GM20431 (cell line): ENCODE measurements at regions not wholly inside any gene's neighbourhood (a gene's known extent, or its start where the extent isn't known, plus 50 kb on each side); places are given as distances from the start of the nearest gene placed in this dataset.

Experiments
- in situ Hi-C: fragments of 300-500 bp; cut with MseI, MboI; formaldehyde crosslinking; loops from one replicate; pipeline ENCODE4 v1.15.0; 2020; ENCODE audit warnings: low sequenced_read_pairs; ENCODE audit not compliant: unreplicated experiment

- in situ Hi-C loops: loop anchor here (10.0 kb wide), 1 partner anchor 219 kb away; no protein-coding TSS in a partner anchor
These were observed 213.2 kb upstream of the PFN2 start for GRCh38 chr3:150183678-150184425.

DNA sequence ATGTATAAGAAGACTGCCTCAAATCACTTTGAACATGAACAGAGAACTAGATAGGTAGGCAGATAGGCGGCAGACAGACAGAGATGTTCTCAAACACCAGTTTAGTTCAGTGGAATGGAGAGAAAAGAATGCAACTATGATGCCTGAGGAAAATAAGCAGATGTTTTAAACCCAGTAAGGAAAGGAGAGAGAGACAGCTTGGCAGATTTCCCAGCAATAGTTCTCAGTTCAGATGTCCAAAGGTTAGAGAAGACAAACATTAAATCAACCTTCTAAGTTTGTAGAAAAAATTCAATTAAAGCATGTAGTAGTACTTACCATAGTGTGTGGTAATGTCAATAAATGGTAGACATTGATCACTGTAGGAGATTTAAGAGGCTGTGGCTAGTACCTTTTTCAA is 209.6 kb upstream of the PFN2 start:
- in situ Hi-C loops: loop anchor here (10.0 kb wide), 1 partner anchor 216 kb away; no protein-coding TSS in a partner anchor

DNA sequence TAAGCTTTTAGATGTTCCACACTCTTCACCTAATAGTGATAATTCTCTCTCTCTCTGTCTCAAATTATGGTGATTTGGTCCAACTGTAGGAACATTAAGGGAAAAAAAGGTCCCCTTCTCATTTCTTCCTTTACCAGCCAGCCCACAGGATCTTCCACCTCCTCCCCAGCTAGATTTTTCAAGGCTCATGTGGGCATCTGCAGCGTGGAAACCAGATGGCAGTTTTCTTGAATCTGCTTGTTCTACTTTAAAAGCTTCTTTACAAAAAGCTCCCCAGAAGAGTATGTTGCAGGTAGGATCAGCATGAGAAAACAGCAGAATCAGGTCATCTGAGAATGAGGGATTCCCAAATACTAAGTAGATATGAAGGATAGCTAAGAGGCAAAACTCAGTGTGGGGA is 208.6 kb upstream of the PFN2 start:
- in situ Hi-C loops: no loop called here

DNA sequence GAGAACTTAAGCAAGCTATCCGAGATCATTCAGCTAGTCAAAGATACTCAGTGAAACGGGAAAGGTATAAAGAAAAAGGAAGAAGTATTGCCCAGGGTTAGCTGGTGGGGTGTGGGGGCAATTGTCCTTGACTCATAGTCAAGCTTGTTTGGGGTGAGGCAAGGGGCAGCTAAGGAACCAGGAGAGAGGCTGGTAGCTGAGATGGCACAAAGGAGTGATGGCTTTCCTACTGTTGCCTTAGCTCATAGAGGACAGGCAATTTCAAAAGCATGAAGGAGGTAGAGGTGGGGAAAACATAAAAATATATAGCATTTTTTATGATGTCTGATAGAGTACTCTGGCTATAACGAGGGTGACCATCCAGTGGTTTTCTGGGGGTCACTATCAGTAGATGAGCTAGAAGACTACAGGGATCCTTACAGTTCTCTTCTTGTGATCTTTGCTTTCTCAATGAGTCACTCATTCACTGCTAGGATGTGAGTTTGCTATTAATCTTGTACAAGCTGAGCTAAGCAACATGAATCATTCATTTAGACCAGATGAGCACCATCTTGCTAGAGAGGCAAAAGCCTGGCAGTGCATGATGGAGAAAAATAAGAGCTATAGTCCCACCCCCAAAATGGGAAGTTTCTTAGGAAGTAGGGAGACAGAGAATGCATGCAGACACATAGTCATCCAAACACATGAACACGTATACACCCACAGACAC is 207.1 kb upstream of the PFN2 start:
- in situ Hi-C loops: no loop called here

DNA sequence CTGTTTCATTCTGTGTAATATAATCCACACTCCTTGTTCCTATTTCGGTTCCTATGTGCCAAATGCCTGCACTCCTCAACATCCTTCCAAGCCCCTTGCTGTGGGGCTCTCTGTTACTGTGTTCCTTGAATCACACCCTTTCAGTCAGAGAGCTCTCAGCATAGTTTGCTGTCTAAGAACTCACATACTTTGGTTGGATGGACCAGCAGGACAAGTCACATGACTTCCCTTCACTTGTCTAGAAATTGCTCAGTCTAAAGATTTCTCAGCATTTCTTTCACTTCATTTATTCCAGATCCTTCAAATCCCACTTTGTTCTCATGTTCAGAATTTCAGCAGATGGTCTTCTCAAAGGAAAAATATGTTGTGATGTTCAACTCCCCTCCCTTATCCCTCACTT is 203.5 kb upstream of the PFN2 start:
- in situ Hi-C loops: no loop called here

DNA sequence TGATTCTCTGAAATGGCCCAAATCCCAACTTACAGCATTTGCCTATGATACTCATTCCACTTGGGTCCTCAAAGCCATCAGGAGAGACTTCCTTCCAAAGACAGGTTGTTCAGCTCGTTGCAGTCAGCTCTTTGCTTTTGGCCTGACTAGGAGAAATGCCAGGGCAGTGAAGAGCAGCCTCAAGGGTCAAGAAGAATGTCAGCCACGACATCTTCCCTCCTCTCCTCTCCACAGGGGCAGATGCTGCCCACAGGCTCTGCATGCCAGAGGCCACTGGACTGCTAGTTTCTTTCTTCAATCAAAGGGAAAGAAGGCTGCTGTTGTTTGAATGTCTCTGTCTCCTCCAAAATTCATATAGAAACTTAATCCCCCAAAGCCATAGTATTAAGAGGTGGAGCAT is 201.7 kb upstream of the PFN2 start:
- in situ Hi-C loops: no loop called here

GRCh38 chr3:150170852-150171520 is 200.3 kb upstream of the PFN2 start:
- in situ Hi-C loops: no loop called here

GRCh38 chr3:150169330-150169940 is 198.7 kb upstream of the PFN2 start:
- in situ Hi-C loops: no loop called here

- in situ Hi-C loops: no loop called here
These were observed 198.0 kb upstream of the PFN2 start for GRCh38 chr3:150168698-150169097.

DNA sequence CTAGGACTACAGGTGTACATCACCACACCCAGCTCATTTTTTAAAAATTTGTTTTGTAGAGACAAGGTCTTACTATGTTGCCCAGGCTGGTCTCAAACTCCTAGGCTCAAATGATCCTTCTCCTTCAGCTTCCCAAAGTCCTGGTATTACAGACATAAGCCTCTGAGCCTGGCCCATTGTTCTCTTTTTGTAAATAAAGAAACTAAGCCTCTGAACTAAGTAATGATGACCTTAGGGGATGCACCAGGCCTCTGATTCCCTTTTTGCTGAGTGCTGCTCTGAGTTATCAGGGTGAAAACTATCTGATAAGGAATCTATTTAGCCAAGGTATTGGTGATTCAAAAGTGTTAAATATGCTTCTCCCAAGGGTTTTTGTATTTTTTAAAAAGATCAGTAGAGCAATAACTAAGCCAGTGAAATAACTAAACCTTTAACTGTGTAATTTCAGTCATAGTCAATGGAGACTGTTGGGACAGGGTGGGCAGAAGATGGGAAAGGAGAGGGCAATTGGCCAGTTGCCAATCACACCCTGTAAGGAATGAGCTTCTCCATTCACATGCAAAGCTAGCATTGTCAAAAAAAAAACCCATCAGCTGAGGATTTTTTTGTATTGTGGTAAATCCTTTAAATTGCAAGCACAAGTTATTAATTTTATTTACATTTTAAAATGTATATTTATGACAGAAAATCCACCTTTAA is 194.8 kb upstream of the PFN2 start:
- in situ Hi-C loops: no loop called here

- in situ Hi-C loops: no loop called here
These were observed 190.3 kb upstream of the PFN2 start for GRCh38 chr3:150161011-150161410.

DNA sequence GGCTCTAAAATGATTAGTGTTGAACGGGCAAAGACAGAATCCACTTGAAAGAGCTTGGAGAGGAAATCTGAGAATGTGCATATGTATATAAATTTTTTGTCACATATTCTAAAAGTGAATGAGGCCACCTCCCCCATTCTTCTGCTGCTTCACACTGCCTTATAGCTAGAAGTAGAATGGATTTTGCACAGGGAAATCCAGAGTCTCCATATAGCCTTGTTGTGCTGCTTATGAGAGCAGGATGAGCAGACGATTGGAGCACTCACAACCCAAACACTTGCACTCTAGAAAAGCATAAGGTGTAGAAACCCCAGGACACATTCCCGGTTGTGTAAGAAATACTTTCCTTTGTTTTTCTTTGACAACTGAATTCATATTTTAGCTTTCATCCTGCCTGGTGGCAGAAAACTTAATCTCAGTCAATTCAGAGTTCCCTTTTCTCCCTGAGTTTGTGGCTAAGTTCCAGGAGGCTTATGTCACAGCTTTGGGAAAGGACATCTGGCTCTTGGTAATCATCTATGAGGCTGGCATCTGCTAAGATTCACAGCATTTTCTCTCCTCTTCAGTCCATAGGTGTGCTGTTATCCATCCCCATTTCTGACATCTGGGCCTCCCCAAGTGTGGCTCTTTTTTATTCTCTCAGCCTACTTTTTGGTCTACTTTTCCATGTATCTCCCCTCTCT is 188.4 kb upstream of the PFN2 start:
- in situ Hi-C loops: no loop called here

GRCh38 chr3:150152567-150152966 is 181.9 kb upstream of the PFN2 start:
- in situ Hi-C loops: no loop called here

GRCh38 chr3:150150633-150151032 is 179.9 kb upstream of the PFN2 start:
- in situ Hi-C loops: no loop called here

- in situ Hi-C loops: no loop called here
These were observed 179.0 kb upstream of the PFN2 start for GRCh38 chr3:150149651-150150051.

GRCh38 chr3:150148227-150148626 is 177.5 kb upstream of the PFN2 start:
- in situ Hi-C loops: no loop called here

DNA sequence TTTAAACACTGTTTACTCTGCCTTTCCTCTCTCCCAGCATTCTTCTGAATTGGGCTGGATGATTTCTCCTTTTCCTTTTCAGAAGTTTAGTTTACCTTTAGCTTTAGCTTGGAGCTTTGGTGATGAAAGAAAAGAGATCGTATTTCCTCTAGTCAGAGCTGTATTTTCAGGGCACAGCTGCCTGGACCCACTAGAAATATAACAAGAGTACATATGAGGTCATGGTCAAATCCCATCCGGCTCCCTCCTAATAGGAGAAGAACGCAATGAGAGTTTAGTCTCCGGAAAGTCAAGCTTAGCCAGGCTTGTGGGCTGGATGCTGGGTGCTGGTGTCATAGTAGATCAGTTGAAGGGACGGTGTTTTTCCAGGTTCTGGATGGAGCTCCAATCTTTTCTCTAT is 177.1 kb upstream of the PFN2 start:
- in situ Hi-C loops: no loop called here

DNA sequence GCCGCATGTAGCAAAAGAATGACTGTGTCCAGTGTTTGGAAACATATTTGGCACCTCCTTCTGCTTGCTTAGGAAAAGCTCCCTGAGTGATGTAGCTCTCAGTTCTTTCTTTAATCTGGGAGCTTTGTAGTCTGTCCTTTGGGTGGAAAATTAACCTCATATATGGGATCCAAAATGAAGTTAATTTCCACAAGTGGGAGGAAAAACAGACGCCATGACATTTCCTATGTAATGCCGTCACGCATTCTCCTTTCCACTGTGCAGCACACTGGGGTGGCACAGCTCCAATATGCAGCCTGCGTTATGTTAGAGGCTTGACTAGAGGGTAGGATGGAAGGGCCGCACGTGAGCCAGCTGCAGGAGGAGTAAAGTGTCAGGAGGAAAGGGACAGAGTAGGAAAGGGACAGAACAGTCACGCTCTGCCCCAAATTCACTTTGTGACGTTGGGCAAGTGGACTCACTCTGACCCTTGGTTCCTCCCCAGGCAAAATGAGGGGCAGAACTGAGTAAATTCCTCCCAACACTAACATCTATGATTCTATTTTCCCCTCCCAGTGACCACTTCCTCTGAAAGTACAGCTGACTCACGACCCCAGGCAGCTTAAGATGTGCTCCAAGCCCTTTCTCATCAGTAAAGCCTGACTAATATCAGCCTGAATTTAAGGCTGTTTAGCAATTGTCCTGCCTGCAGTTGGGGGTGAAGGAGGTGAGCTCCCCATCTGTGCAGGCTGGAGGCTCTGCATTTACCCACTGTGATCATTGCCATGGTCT is 176.5 kb upstream of the PFN2 start:
- in situ Hi-C loops: no loop called here

DNA sequence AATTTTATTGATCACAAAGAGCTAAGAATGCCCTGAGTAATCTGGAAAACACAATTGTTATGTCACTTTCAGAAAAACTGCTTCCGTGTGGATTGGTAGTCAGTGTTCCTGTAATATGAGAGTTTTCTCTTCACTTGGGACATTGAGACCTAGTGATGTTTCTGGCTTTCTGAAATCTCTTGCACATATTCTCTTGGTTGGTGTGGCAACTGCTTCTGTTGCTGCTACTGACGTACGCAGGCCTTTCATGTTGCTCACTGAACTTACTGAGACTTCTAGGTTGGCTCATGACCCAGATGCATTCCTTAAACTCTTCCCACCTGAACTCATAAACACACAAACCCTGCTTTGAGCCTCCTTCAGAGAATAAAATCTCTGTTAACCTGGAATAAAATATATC is 175.0 kb upstream of the PFN2 start:
- in situ Hi-C loops: no loop called here
